ENCODE measurements at regions not wholly inside any gene's neighbourhood (a gene's known extent, or its start where the extent isn't known, plus 50 kb on each side); places are given as distances from the start of the nearest gene placed in this dataset.

DNA sequence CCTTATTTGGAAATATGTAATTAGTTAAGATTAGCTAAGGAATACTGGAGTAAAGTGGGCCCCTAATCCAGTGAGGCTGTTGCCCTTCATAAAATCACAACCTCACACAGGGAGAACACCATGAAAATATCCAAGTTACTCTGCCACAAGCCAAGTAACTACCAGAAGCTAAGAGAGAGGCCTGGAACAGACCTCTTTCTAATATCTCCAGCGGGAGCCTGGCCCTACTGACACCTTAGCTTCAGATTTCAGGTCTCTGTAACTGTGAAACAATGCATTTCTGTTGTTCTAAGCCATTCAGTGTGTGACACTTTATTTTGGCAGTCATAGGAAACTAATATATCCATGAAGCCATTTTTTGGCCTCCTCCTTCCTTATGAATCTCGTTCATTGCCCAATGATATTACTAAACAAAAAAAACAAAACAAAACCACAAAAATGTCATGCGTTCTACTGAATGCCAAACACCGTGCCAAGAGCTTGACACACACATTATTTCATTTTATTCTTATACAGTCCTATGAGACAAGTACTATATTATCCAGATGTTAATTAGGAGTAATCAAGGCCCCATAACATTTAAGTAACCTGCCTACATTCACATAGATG, 699.0 kb downstream of the MAT2B start:
- no peak overlapping the region for H3K4me2 ChIP-seq (replicated peaks; ENCODE audit: low read depth, low read length, poor library complexity, severe bottlenecking)
- no peaks in the 10 kb centered on the region for H3K4me1 Mint-ChIP-seq

DNA sequence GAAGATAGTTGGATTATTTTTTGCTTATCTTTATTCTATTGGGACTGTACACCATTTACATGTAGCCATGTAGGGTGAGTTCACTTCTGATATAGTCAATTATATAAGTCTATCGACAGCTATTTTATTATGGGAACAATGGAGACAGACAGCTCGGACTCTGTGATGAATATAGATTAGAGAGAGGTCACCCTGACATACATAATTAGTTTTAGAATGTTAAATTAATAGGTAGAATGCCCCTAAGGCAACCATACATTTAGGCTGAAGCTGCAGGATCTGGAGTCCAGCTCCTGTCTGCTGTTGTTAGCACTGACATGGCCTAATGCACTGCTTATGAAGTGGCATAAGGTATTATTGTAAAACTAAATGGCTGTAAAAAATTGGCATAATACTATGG, 700.8 kb downstream of the MAT2B start:
- H3K9ac ChIP-seq (ENCODE audit: low read length): no peak overlapping the region
- no peak overlapping the region for H3K27ac Mint-ChIP-seq
- TF ChIP-seq EZH2 (IDR thresholded peaks at IDR 0.05; ENCODE audit: borderline replicate concordance, insufficient read depth, low read depth, low read length, poor library complexity, severe bottlenecking): no peak
- no peak for TF ChIP-seq CTCF (IDR thresholded peaks at IDR 0.05)
- WGBS (ENCODE audit: insufficient coverage): no CpG with 5 or more reads among the region's 2 CpGs
- no peaks in the 10 kb centered on the region for H3K9me3 ChIP-seq (ENCODE audit: control extremely low read depth in 1 of 3, control insufficient read depth in 2 of 3, insufficient read depth in 1 of 3, low read length in 2 of 3)
- H3K27me3 Mint-ChIP-seq: no peaks in the 10 kb centered on the region
- H3K4me1 ChIP-seq (ENCODE audit: control insufficient read depth in 2 of 2, insufficient read depth in 2 of 2, low read length in 2 of 2): no peaks in the 10 kb centered on the region
- DNase-seq (no peak), ATAC-seq (ENCODE audit: low read depth) (no peak)
- ChIA-PET CTCF (no interaction called here), POLR2A (no interaction called here)
- H3K4me1 Mint-ChIP-seq: no peaks in the 10 kb centered on the region
- intact Hi-C loops (cut with micrococcal nuclease): no loop called here
- H3K4me3 Mint-ChIP-seq: no peak overlapping the region
- no peaks in the 10 kb centered on the region for H3K9me3 Mint-ChIP-seq (ENCODE audit: insufficient read depth)
- no peak overlapping the region for H2AFZ ChIP-seq (ENCODE audit: insufficient read depth, low read depth, low read length, poor library complexity, severe bottlenecking)
- no peaks in the 10 kb centered on the region for H3K27me3 ChIP-seq (replicated peaks in 1 of 4; ENCODE audit: control extremely low read depth in 1 of 4, control insufficient read depth in 3 of 4, insufficient read depth in 4 of 4, low read length in 3 of 4)
- H3K4me2 ChIP-seq (replicated peaks; ENCODE audit: low read depth, low read length, poor library complexity, severe bottlenecking): no peak overlapping the region
- H3K4me3 ChIP-seq (ENCODE audit: control extremely low read depth in 1 of 5, extremely low read depth in 1 of 5, insufficient read depth in 1 of 5, low read depth in 2 of 5, low read length in 4 of 5): no peak overlapping the region
- no peak overlapping the region for H3K27ac ChIP-seq (ENCODE audit: low read length in 2 of 2)
- H4K20me1 ChIP-seq (ENCODE audit: control insufficient read depth, insufficient read depth, low read length, poor library complexity, severe bottlenecking): no peaks in the 10 kb centered on the region
- no peaks in the 10 kb centered on the region for H3K79me2 ChIP-seq (ENCODE audit: control insufficient read depth, insufficient read depth, low read length)
- H3K36me3 ChIP-seq (replicated peaks in 1 of 2; ENCODE audit: control extremely low read depth in 1 of 2, control insufficient read depth in 1 of 2, extremely low read depth in 1 of 2, insufficient read depth in 2 of 2, low read length in 1 of 2): no peaks in the 10 kb centered on the region

More for the DNA sequence above, 699.0 kb downstream of the MAT2B start:
- Mint-ChIP-seq H3K9me3 (ENCODE audit: insufficient read depth) (peaks cover 6% of the 10 kb centered on the region), H3K4me3 (no peak overlapping the region), H3K27me3 (no peaks in the 10 kb centered on the region), H3K27ac (no peak overlapping the region)
- H3K9ac ChIP-seq (ENCODE audit: low read length): no peak overlapping the region
- intact Hi-C loops (cut with micrococcal nuclease): no loop called here
- H3K4me3 ChIP-seq (ENCODE audit: control extremely low read depth in 1 of 5, extremely low read depth in 1 of 5, insufficient read depth in 1 of 5, low read depth in 2 of 5, low read length in 4 of 5): no peak overlapping the region
- POLR2A ChIA-PET: no interaction called here
- DNase-seq (no peak), ATAC-seq (ENCODE audit: low read depth) (no peak)
- H3K9me3 ChIP-seq (ENCODE audit: control extremely low read depth in 1 of 3, control insufficient read depth in 2 of 3, insufficient read depth in 1 of 3, low read length in 2 of 3): no peaks in the 10 kb centered on the region
- no peak overlapping the region for H3K27ac ChIP-seq (ENCODE audit: low read length in 2 of 2)
- H3K4me1 ChIP-seq (ENCODE audit: control insufficient read depth in 2 of 2, insufficient read depth in 2 of 2, low read length in 2 of 2): no peaks in the 10 kb centered on the region
- CTCF ChIA-PET: no interaction called here
- H3K79me2 ChIP-seq (ENCODE audit: control insufficient read depth, insufficient read depth, low read length): no peaks in the 10 kb centered on the region
- 33% methylated on average over 1 of the region's 4 CpGs for WGBS (ENCODE audit: insufficient coverage)
- no peak for TF ChIP-seq EZH2 (IDR thresholded peaks at IDR 0.05; ENCODE audit: borderline replicate concordance, insufficient read depth, low read depth, low read length, poor library complexity, severe bottlenecking)
- TF ChIP-seq CTCF (IDR thresholded peaks at IDR 0.05): no peak
- H4K20me1 ChIP-seq (ENCODE audit: control insufficient read depth, insufficient read depth, low read length, poor library complexity, severe bottlenecking): no peaks in the 10 kb centered on the region
- H3K27me3 ChIP-seq (replicated peaks in 1 of 4; ENCODE audit: control extremely low read depth in 1 of 4, control insufficient read depth in 3 of 4, insufficient read depth in 4 of 4, low read length in 3 of 4): no peaks in the 10 kb centered on the region
- H2AFZ ChIP-seq (ENCODE audit: insufficient read depth, low read depth, low read length, poor library complexity, severe bottlenecking): no peak overlapping the region
- no peaks in the 10 kb centered on the region for H3K36me3 ChIP-seq (replicated peaks in 1 of 2; ENCODE audit: control extremely low read depth in 1 of 2, control insufficient read depth in 1 of 2, extremely low read depth in 1 of 2, insufficient read depth in 2 of 2, low read length in 1 of 2)
